ENCODE measurements at regions not wholly inside any gene's neighbourhood (a gene's known extent, or its start where the extent isn't known, plus 50 kb on each side); places are given as distances from the start of the nearest gene placed in this dataset.
A peak's percentile ranks its signal among the peaks of the same experiment; 100 is the strongest.

Small RNAs in the stretch of these regions (small RNA-seq; reads per million reads assigned to genes)
- gene RNA5SP120 (ENCODE audit: insufficient read depth) = 2.2 reads per million, percentile 22 among the genes with 10 or more reads in this experiment

All from H1 (cell line).